ENCODE measurements at regions not wholly inside any gene's neighbourhood (a gene's known extent, or its start where the extent isn't known, plus 50 kb on each side); places are given as distances from the start of the nearest gene placed in this dataset.

DNA sequence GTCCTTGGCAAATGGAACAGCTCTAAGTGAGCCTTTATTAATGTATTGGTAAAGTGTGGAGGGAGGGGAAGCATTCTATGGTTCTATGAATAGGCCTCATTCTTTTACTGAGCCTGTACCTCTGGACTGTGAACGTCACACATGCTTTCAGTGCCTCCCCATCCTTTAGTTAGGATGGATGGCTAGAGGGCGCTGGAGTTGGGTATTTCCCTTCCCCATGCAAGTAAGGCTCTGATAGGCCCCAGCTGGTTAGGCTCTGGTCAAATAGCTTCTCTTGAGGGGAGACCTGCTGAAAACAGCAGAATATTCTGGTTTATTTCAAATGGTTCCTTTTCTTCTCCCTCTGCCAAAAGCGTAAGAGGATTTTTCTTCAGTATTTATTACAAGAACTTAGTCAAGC lies 860.9 kb upstream of the MDGA2 start:
- intact Hi-C loops (cut with DNase I; ENCODE audit: low total_unique reads) = no loop called here
- TF ChIP-seq EP300 (IDR thresholded peaks at IDR 0.05; ENCODE audit: low read depth) = no peak
- TF ChIP-seq POLR2AphosphoS5 (IDR thresholded peaks at IDR 0.05) = no peak
- TF ChIP-seq, protein P1, sequence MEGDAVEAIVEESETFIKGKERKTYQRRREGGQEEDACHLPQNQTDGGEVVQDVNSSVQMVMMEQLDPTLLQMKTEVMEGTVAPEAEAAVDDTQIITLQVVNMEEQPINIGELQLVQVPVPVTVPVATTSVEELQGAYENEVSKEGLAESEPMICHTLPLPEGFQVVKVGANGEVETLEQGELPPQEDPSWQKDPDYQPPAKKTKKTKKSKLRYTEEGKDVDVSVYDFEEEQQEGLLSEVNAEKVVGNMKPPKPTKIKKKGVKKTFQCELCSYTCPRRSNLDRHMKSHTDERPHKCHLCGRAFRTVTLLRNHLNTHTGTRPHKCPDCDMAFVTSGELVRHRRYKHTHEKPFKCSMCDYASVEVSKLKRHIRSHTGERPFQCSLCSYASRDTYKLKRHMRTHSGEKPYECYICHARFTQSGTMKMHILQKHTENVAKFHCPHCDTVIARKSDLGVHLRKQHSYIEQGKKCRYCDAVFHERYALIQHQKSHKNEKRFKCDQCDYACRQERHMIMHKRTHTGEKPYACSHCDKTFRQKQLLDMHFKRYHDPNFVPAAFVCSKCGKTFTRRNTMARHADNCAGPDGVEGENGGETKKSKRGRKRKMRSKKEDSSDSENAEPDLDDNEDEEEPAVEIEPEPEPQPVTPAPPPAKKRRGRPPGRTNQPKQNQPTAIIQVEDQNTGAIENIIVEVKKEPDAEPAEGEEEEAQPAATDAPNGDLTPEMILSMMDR (IDR thresholded peaks at IDR 0.05) = no peak
- TF ChIP-seq POLR2A (IDR thresholded peaks at IDR 0.05) = no peak
- Histone ChIP-seq H3K36me3 (no peaks in the 10 kb centered on the region), H3K4me3 (no peak overlapping the region), H3K9me3 (peaks cover 0 to 3% of the 10 kb centered on the region in 2 donors), H3K4me1 (no peaks in the 10 kb centered on the region), H3K27me3 (no peaks in the 10 kb centered on the region), H3K27ac (no peak overlapping the region)
- 70 to 77% methylated on average over 1 to 3 of the region's 3 CpGs for WGBS, 2 donors (ENCODE audit: low coverage in 1 of 2)
- no peak for DNase-seq
- in situ Hi-C loops (cut with MboI; ENCODE audit: low pct_ligation_motif_present in 1 of 4, low pct_unique_long_range_greater_than_20kb in 1 of 4, low sequenced_read_pairs in 3 of 4) = no loop called here

DNA sequence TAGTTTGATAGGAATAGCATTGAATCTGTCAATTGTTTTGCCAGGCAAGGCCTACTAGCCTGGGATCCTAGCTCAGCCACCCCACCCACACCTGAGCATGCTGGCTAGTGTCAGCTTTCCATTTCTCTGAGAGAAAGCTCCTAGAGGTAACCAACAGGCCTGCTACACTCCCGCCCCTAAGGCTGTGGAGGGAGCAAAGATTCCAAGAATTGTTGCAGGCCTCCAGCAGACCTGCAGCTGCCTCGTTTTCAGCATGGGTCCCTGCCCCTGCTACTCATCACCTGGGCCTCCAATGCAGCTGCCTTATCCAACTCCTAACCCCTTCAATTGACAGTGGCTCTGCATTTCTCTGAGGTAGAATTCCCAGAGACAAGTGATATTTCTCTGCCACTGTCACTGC lies 852.4 kb upstream of the MDGA2 start:
- Histone ChIP-seq H3K4me3 (no peak overlapping the region), H3K27ac (no peak overlapping the region), H3K4me1 (no peaks in the 10 kb centered on the region), H3K36me3 (no peaks in the 10 kb centered on the region), H3K9me3 (peaks cover 0 to 3% of the 10 kb centered on the region in 2 donors), H3K27me3 (no peaks in the 10 kb centered on the region)
- in situ Hi-C loops (cut with MboI; ENCODE audit: low pct_ligation_motif_present in 1 of 4, low pct_unique_long_range_greater_than_20kb in 1 of 4, low sequenced_read_pairs in 3 of 4) = no loop called here
- DNase-seq = no peak
- no peak for TF ChIP-seq POLR2AphosphoS5 (IDR thresholded peaks at IDR 0.05)
- TF ChIP-seq, protein P1 (IDR thresholded peaks at IDR 0.05) = no peak
- WGBS, 2 donors (ENCODE audit: low coverage in 1 of 2) = 32% methylated on average over 2 of the region's 2 CpGs; no CpG with 5 or more reads in 1 of the 2 donors
- intact Hi-C loops (cut with DNase I; ENCODE audit: low total_unique reads) = no loop called here

DNA sequence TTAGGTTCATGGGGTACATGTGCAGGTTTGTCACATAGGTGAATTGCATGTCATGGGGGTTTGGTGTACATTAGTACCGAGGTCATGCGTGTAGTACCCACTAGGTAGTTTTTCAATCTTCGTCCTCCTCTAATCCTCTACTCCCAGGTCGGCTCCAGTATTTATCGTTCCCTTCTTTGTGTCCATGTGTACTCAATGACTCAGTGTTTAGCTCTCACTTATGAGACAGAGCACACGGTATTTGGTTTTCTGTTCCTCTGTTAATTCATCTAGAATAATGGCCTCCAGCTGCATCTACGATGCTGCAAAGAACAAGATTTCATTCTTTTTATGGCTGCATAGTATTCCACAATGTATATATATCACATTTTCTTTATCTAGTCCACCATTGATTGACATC lies 850.9 kb upstream of the MDGA2 start:
- no peaks in the 10 kb centered on the region for H3K36me3 ChIP-seq
- TF ChIP-seq, protein P1 (IDR thresholded peaks at IDR 0.05) = no peak
- TF ChIP-seq POLR2A (IDR thresholded peaks at IDR 0.05) (no peak), POLR2AphosphoS5 (IDR thresholded peaks at IDR 0.05) (no peak), EP300 (IDR thresholded peaks at IDR 0.05; ENCODE audit: low read depth) (no peak)
- H3K9me3 ChIP-seq = no peaks in the 10 kb centered on the region
- no peaks in the 10 kb centered on the region for H3K4me1 ChIP-seq
- no peak for DNase-seq
- no peak overlapping the region for H3K27ac ChIP-seq
- no peaks in the 10 kb centered on the region for H3K27me3 ChIP-seq
- in situ Hi-C loops (cut with MboI; ENCODE audit: low pct_ligation_motif_present in 1 of 4, low pct_unique_long_range_greater_than_20kb in 1 of 4, low sequenced_read_pairs in 3 of 4) (no loop called here), intact Hi-C loops (cut with DNase I; ENCODE audit: low total_unique reads) (no loop called here)
- no peak overlapping the region for H3K4me3 ChIP-seq
- 74 to 76% methylated on average over 7 of the region's 7 CpGs for WGBS, 2 donors (ENCODE audit: low coverage in 1 of 2)

DNA sequence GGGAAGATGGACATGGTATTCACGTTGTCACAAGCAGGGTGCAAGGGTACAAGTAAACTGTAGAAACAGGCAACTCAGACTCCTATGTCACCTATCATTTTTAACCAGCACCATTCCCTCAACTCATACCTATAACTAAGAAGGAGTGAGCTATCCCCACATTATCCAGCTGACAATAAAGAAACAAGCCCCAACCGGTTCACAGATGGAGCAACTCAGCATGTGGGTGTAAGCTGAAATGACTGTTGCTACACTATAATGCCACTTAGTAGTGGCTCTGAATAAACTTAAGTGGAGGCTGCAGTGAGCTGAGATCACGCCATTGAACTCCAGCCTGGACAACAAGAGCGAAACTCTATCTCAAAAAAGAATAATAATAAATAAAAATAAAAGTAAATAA lies 829.5 kb upstream of the MDGA2 start:
- no peaks in the 10 kb centered on the region for H3K4me1 ChIP-seq
- no peak overlapping the region for H3K27ac ChIP-seq
- in situ Hi-C loops (cut with MboI; ENCODE audit: low pct_ligation_motif_present in 1 of 4, low pct_unique_long_range_greater_than_20kb in 1 of 4, low sequenced_read_pairs in 3 of 4) = no loop called here
- no peak for TF ChIP-seq POLR2AphosphoS5 (IDR thresholded peaks at IDR 0.05)
- TF ChIP-seq, protein P1 (IDR thresholded peaks at IDR 0.05) = no peak
- no peak for TF ChIP-seq EP300 (IDR thresholded peaks at IDR 0.05; ENCODE audit: low read depth)
- TF ChIP-seq POLR2A (IDR thresholded peaks at IDR 0.05) = no peak
- H3K36me3 ChIP-seq = no peaks in the 10 kb centered on the region
- H3K4me3 ChIP-seq = no peak overlapping the region
- WGBS, 2 donors (ENCODE audit: low coverage in 1 of 2) = 69 to 72% methylated on average over 3 to 4 of the region's 4 CpGs
- DNase-seq = no peak
- intact Hi-C loops (cut with DNase I; ENCODE audit: low total_unique reads) = no loop called here
- peaks cover 0 to 3% of the 10 kb centered on the region in 2 donors for H3K9me3 ChIP-seq
- no peaks in the 10 kb centered on the region for H3K27me3 ChIP-seq
